ENCODE measurements at regions not wholly inside any gene's neighbourhood (a gene's known extent, or its start where the extent isn't known, plus 50 kb on each side); places are given as distances from the start of the nearest gene placed in this dataset.

DNA sequence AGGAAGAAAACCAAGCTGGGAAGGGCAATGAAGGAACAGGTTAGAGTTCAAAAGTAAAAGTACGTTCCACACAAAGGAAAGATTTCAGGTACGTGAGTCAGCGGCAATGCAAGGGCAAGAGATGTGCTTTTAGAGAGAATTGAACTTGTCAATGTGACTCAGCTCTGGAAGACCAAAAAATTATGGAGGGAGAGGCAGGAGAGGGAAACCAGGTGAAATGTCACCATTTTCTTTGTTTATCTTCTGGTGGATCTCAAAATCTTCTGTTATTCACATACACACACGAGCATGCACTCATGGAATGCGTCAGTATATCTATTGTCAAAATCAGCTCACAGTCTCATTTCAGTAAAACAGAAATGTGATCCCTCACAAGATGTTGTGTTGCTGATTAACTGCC, 148.8 kb upstream of the RFX3 start:
- FAIRE-seq (no peak), DNase-seq (ENCODE audit: low spot score) (no peak), ATAC-seq (no peak)
- no peak overlapping the region for H3K4me2 ChIP-seq (ENCODE audit: low read depth, low read length)
- ChIA-PET CTCF (ENCODE audit: low intra/inter-chr PET ratio, low total read pairs) (no interaction called here), POLR2A (no interaction called here)
- H3K9me3 ChIP-seq (ENCODE audit: low read length) = no peaks in the 10 kb centered on the region
- no peak for TF ChIP-seq ZNF570 (CRISPR knock-in tag; IDR thresholded peaks at IDR 0.05; ENCODE audit: borderline replicate concordance)
- in situ Hi-C loops (cut with HindIII; ENCODE audit: extremely low pct_ligation_motif_present, low pct_unique_long_range_greater_than_20kb) = no loop called here
- intact Hi-C loops (cut with micrococcal nuclease; ENCODE audit: unreplicated experiment) = no loop called here
- H3K27ac ChIP-seq (ENCODE audit: extremely low read length, insufficient read depth, low read length) = no peak overlapping the region
- no peak overlapping the region for H3K9ac ChIP-seq (ENCODE audit: insufficient read depth, low read depth, low read length)
- WGBS (ENCODE audit: low lambda C conversion rate) = 13% methylated on average over 5 of the region's 5 CpGs
- no TSS peak for BruUV-seq (replicated peaks)
- H3K79me2 ChIP-seq (ENCODE audit: insufficient read depth, low read length) = no peaks in the 10 kb centered on the region
- no peak overlapping the region for H3K4me3 ChIP-seq (replicated peaks in 1 of 3; ENCODE audit: insufficient read depth in 1 of 3, low read depth in 2 of 3, low read length in 3 of 3)
- no peaks in the 10 kb centered on the region for H3K4me1 ChIP-seq (ENCODE audit: insufficient read depth, low read length)
- no peak overlapping the region for H2AFZ ChIP-seq (ENCODE audit: low read length)
- H4K20me1 ChIP-seq (ENCODE audit: insufficient read depth, low read length) = no peaks in the 10 kb centered on the region
- H3K36me3 ChIP-seq (replicated peaks in 1 of 2; ENCODE audit: control insufficient read depth in 1 of 2, insufficient read depth in 2 of 2, low read length in 2 of 2) = no peaks in the 10 kb centered on the region
- no peaks in the 10 kb centered on the region for H3K27me3 ChIP-seq (ENCODE audit: control insufficient read depth in 1 of 2, insufficient read depth in 2 of 2, low read length in 2 of 2)

DNA sequence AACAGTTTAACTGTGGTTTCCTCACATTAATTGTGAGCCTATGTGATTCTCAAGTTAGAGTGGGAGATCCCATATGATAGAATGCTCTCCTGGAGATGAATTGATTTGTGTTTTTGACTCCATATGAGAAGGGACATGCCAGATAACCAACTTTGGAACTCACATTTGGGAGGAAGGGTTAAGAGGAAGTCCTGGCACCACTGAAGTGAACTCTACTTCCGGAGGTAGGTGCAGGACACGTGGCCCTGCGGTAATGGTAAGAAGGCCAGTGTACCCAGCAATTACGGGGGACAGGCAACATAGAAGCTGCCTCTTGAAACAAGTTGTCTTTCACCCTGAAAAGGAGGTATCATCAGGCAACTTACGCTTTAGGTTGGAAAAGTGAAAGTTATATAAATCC, 146.6 kb upstream of the RFX3 start:
- Histone ChIP-seq H3K4me1 (ENCODE audit: insufficient read depth, low read length) (no peaks in the 10 kb centered on the region), H3K4me2 (ENCODE audit: low read depth, low read length) (no peak overlapping the region), H4K20me1 (ENCODE audit: insufficient read depth, low read length) (no peaks in the 10 kb centered on the region), H3K4me3 (replicated peaks in 1 of 3; ENCODE audit: insufficient read depth in 1 of 3, low read depth in 2 of 3, low read length in 3 of 3) (no peak overlapping the region), H3K9ac (ENCODE audit: insufficient read depth, low read depth, low read length) (no peak overlapping the region), H2AFZ (ENCODE audit: low read length) (no peak overlapping the region), H3K36me3 (replicated peaks in 1 of 2; ENCODE audit: control insufficient read depth in 1 of 2, insufficient read depth in 2 of 2, low read length in 2 of 2) (no peaks in the 10 kb centered on the region), H3K27ac (ENCODE audit: extremely low read length, insufficient read depth, low read length) (no peak overlapping the region), H3K9me3 (ENCODE audit: low read length) (no peaks in the 10 kb centered on the region), H3K79me2 (ENCODE audit: insufficient read depth, low read length) (no peaks in the 10 kb centered on the region), H3K27me3 (ENCODE audit: control insufficient read depth in 1 of 2, insufficient read depth in 2 of 2, low read length in 2 of 2) (no peaks in the 10 kb centered on the region)
- intact Hi-C loops (cut with micrococcal nuclease; ENCODE audit: unreplicated experiment) = no loop called here
- in situ Hi-C loops (cut with HindIII; ENCODE audit: extremely low pct_ligation_motif_present, low pct_unique_long_range_greater_than_20kb) = no loop called here
- DNase-seq (ENCODE audit: low spot score) (no peak), ATAC-seq (no peak), FAIRE-seq (no peak)
- ChIA-PET CTCF (ENCODE audit: low intra/inter-chr PET ratio, low total read pairs) (no interaction called here), POLR2A (no interaction called here)
- WGBS (ENCODE audit: low lambda C conversion rate) = 25% methylated on average over 5 of the region's 5 CpGs
- BruUV-seq (replicated peaks) = no TSS peak
- no peak for TF ChIP-seq HMG20A (CRISPR knock-in tag; IDR thresholded peaks at IDR 0.05; ENCODE audit: borderline replicate concordance)
- no peak for TF ChIP-seq HDAC1 (CRISPR knock-in tag; IDR thresholded peaks at IDR 0.05)
- no peak for TF ChIP-seq ZNF451 (CRISPR knock-in tag; IDR thresholded peaks at IDR 0.05)
- TF ChIP-seq RFX3 (CRISPR knock-in tag; IDR thresholded peaks at IDR 0.05) = no peak
- TF ChIP-seq ZNF781 (CRISPR knock-in tag; IDR thresholded peaks at IDR 0.05; ENCODE audit: borderline replicate concordance, not compliant biosample characterization) = no peak
- no peak for TF ChIP-seq CBX1 (IDR thresholded peaks at IDR 0.05; ENCODE audit: low read depth)
- TF ChIP-seq, protein P1, sequence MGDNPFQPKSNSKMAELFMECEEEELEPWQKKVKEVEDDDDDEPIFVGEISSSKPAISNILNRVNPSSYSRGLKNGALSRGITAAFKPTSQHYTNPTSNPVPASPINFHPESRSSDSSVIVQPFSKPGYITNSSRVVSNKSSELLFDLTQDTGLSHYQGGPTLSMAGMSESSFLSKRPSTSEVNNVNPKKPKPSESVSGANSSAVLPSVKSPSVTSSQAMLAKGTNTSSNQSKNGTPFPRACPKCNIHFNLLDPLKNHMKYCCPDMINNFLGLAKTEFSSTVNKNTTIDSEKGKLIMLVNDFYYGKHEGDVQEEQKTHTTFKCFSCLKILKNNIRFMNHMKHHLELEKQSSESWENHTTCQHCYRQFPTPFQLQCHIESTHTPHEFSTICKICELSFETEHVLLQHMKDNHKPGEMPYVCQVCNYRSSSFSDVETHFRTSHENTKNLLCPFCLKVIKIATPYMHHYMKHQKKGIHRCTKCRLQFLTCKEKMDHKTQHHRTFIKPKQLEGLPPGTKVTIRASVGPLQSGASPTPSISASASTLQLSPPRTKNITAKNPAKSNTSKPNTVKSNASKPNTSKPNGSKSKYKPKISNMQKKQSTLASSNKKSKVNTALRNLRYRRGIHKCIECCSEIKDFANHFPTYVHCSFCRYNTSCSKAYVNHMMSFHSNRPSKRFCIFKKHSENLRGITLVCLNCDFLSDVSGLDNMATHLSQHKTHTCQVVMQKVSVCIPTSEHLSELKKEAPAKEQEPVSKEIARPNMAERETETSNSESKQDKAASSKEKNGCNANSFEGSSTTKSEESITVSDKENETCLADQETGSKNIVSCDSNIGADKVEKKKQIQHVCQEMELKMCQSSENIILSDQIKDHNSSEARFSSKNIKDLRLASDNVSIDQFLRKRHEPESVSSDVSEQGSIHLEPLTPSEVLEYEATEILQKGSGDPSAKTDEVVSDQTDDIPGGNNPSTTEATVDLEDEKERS (CRISPR knock-in tag; IDR thresholded peaks at IDR 0.05) = no peak

Measured in HepG2 (cell line).